ENCODE measurements at regions not wholly inside any gene's neighbourhood (a gene's known extent, or its start where the extent isn't known, plus 50 kb on each side); places are given as distances from the start of the nearest gene placed in this dataset.
A peak's percentile ranks its signal among the peaks of the same experiment; 100 is the strongest.

DNA sequence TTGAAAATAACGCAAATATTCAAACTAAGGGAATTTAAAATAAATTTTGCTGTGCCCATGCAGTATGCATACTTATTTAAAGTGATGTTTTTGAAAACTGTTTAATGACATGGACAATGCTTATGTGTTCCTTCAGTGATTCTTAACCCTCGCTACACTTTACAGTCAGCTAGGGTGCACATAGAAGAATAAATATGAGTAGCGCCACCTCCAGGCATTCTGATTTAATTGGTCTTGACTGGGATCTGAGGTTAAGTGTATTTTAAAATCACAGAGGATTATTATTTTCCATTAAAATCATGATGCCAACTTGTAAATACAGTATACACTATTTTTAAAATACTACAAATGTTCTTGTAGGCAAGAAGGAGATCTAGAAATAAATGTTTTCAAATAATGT is 373.5 kb upstream of the ADGRL4 start:
- TF ChIP-seq, protein P1, sequence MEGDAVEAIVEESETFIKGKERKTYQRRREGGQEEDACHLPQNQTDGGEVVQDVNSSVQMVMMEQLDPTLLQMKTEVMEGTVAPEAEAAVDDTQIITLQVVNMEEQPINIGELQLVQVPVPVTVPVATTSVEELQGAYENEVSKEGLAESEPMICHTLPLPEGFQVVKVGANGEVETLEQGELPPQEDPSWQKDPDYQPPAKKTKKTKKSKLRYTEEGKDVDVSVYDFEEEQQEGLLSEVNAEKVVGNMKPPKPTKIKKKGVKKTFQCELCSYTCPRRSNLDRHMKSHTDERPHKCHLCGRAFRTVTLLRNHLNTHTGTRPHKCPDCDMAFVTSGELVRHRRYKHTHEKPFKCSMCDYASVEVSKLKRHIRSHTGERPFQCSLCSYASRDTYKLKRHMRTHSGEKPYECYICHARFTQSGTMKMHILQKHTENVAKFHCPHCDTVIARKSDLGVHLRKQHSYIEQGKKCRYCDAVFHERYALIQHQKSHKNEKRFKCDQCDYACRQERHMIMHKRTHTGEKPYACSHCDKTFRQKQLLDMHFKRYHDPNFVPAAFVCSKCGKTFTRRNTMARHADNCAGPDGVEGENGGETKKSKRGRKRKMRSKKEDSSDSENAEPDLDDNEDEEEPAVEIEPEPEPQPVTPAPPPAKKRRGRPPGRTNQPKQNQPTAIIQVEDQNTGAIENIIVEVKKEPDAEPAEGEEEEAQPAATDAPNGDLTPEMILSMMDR (conservative IDR thresholded peaks at IDR 0.05; ENCODE audit: low read length) = peak; percentile 37; the same call in 1 of the 2 replicates
- TF ChIP-seq EZH2phosphoT487 (IDR thresholded peaks at IDR 0.05; ENCODE audit: borderline replicate concordance, low read depth, low read length) = no peak
